Trophoblast cell (in vitro differentiated cells and primary cell): ENCODE measurements at regions not wholly inside any gene's neighbourhood (a gene's known extent, or its start where the extent isn't known, plus 50 kb on each side); places are given as distances from the start of the nearest gene placed in this dataset.
A peak's percentile ranks its signal among the peaks of the same experiment; 100 is the strongest.

Source experiments
- DNase-seq, 2 donors: peaks; one replicate each; pipeline ENCODE4 v3.0.0-alpha.2; 2016
- H2AFZ ChIP-seq: 2 replicates; pipeline ENCODE4 v1.6.1; 2013; ENCODE audit warnings: low read length, moderate library complexity, mild to moderate bottlenecking; ENCODE audit not compliant: insufficient read depth, poor library complexity
- H2AK5ac ChIP-seq: 2 replicates; pipeline ENCODE4 v1.6.1; 2013; ENCODE audit warnings: mild to moderate bottlenecking, low read length
- H2BK120ac ChIP-seq: 2 replicates; pipeline ENCODE4 v1.6.1; 2013; ENCODE audit warnings: low read length, mild to moderate bottlenecking, moderate library complexity; ENCODE audit not compliant: insufficient read depth, poor library complexity
- H2BK12ac ChIP-seq: 2 replicates; pipeline ENCODE4 v1.6.1; 2013; ENCODE audit warnings: mild to moderate bottlenecking, low read length, moderate library complexity
- H2BK5ac ChIP-seq: 2 replicates; pipeline ENCODE4 v1.6.1; 2013; ENCODE audit warnings: low read length, low read depth, moderate library complexity, mild to moderate bottlenecking; ENCODE audit not compliant: poor library complexity
- H3K14ac ChIP-seq: 2 replicates; pipeline ENCODE4 v1.6.1; 2013; ENCODE audit warnings: mild to moderate bottlenecking, low read length
- H3K18ac ChIP-seq: 2 replicates; pipeline ENCODE4 v1.6.1; 2013; ENCODE audit warnings: mild to moderate bottlenecking, low read length
- H3K23ac ChIP-seq: 2 replicates; pipeline ENCODE4 v1.6.1; 2013; ENCODE audit warnings: low read length
- H3K27ac ChIP-seq: 2 replicates; pipeline ENCODE4 v1.5.1; 2013; ENCODE audit warnings: low read depth, mild to moderate bottlenecking, inconsistent platforms, low read length, moderate library complexity
- H3K27me3 ChIP-seq: 2 replicates; pipeline ENCODE4 v1.6.1; 2013; ENCODE audit warnings: inconsistent platforms, mild to moderate bottlenecking, low read length, moderate library complexity; ENCODE audit not compliant: insufficient read depth
- H3K36me3 ChIP-seq, 2 experiments: 1 replicate in 1 of 2; 2 replicates in 1 of 2; pipeline ENCODE4 v1.6.1; 2013; ENCODE audit warnings: low read length in 2 of 2, mild to moderate bottlenecking in 2 of 2, moderate library complexity in 1 of 2; ENCODE audit not compliant: insufficient read depth in 2 of 2, control insufficient read depth in 1 of 2
- H3K4ac ChIP-seq: 2 replicates; pipeline ENCODE4 v1.6.1; 2013; ENCODE audit warnings: low read depth, mild to moderate bottlenecking, low read length, moderate library complexity
- H3K4me1 ChIP-seq, 2 experiments: 1 replicate in 1 of 2; 2 replicates in 1 of 2; pipeline ENCODE4 v1.6.1; 2013; ENCODE audit warnings: low read length in 2 of 2, mild to moderate bottlenecking in 2 of 2, moderate library complexity in 1 of 2; ENCODE audit not compliant: insufficient read depth in 2 of 2, control insufficient read depth in 1 of 2
- H3K4me2 ChIP-seq: 2 replicates; pipeline ENCODE4 v1.6.1; 2013; ENCODE audit warnings: inconsistent platforms, mild to moderate bottlenecking, low read length, moderate library complexity
- H3K4me3 ChIP-seq: 2 replicates; pipeline ENCODE4 v1.5.1; 2013; ENCODE audit warnings: mild to moderate bottlenecking, low read depth, low read length, inconsistent platforms
- H3K79me1 ChIP-seq: one replicate; pipeline ENCODE4 v1.6.1; 2013; ENCODE audit warnings: low read length
- H3K79me2 ChIP-seq: 2 replicates; pipeline ENCODE4 v1.6.1; 2013; ENCODE audit warnings: low read length, mild to moderate bottlenecking; ENCODE audit not compliant: control insufficient read depth, insufficient read depth, poor library complexity
- H3K9ac ChIP-seq: 2 replicates; pipeline ENCODE4 v1.6.1; 2013; ENCODE audit warnings: mild to moderate bottlenecking, low read length
- H3K9me3 ChIP-seq: 2 replicates; pipeline ENCODE4 v1.6.1; 2013; ENCODE audit warnings: low read depth, mild to moderate bottlenecking, control low read depth, inconsistent platforms, low read length; ENCODE audit not compliant: insufficient read depth
- H4K12ac ChIP-seq: 2 replicates; pipeline ENCODE4 v1.6.1; 2013; ENCODE audit warnings: low read depth, mild to moderate bottlenecking, low read length, moderate library complexity
- H4K8ac ChIP-seq: 2 replicates; pipeline ENCODE4 v1.6.1; 2013; ENCODE audit warnings: low read depth, mild to moderate bottlenecking, low read length, moderate library complexity
- H4K91ac ChIP-seq: one replicate; pipeline ENCODE4 v1.6.1; 2013; ENCODE audit warnings: low read depth, mild to moderate bottlenecking, low read length, moderate library complexity
- WGBS: extraction: QIAGEN DNeasy Blood & Tissue Kit; methylation state at CpG from one replicate; pipeline ENCODE4 v1.1.7; 2013; ENCODE audit warnings: missing lambda C conversion rate; ENCODE audit not compliant: insufficient read length, insufficient coverage; ENCODE audit errors: extremely low coverage; 5-methylcytosine and 5-hydroxymethylcytosine counted together

DNA sequence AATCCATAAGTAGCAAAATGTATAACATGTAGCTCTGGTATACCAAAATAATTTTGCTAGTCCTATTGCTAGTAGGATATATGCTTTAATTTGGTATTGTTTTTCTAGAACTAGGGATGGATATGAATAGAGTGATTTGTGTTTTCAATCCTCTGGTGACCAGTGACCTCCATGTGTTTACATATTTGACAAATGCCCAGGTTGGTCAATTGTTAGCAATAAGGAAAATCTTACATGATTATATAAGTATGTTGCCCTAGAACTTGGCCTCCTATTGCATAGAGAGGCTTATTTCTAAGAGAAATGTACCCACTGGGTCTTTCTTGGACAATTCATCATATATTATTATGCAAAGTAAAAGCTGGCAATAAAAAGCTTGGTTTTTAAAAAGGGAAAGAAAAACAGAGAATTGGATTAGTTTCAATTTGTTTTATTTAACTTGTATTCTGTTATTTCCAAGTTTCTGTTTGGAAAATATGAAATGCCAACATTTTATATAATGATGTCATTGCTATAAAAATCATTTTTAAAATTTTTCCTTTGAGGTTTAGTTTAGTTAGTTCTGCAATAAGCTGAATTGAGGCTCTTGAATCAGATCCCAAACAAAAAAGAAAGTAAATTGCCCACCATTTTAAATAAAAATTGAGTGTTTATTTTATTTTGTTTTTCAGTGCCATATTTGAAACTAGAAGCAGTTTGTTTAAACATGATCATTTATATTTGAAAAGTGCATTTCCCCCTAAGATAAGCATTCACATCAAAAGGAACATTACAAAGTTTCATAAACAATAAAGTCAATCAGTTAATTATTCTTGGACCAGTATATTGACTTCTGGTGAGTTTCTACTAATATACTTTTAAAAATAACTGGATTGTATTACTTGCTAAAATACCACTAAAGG lies 210.9 kb downstream of the ZC3H11B start:
- Histone ChIP-seq H3K27me3 (no peaks in the 10 kb centered on the region), H3K4ac (no peak overlapping the region), H3K9ac (no peak overlapping the region), H4K91ac (no peak overlapping the region), H3K9me3 (peaks cover 2% of the 10 kb centered on the region), H3K79me1 (no peaks in the 10 kb centered on the region), H3K4me3 (no peak overlapping the region), H3K4me1 (no peaks in the 10 kb centered on the region), H2AFZ (no peak overlapping the region), H2BK5ac (no peak overlapping the region), H4K8ac (no peak overlapping the region), H2AK5ac (no peak overlapping the region), H4K12ac (no peak overlapping the region), H3K27ac (no peak overlapping the region), H3K79me2 (no peaks in the 10 kb centered on the region), H3K14ac (no peak overlapping the region), H3K4me2 (no peak overlapping the region), H3K23ac (no peak overlapping the region), H2BK12ac (no peak overlapping the region), H3K18ac (no peak overlapping the region), H3K36me3 (no peaks in the 10 kb centered on the region), H2BK120ac (no peak overlapping the region)
- DNase-seq, result no peak

DNA sequence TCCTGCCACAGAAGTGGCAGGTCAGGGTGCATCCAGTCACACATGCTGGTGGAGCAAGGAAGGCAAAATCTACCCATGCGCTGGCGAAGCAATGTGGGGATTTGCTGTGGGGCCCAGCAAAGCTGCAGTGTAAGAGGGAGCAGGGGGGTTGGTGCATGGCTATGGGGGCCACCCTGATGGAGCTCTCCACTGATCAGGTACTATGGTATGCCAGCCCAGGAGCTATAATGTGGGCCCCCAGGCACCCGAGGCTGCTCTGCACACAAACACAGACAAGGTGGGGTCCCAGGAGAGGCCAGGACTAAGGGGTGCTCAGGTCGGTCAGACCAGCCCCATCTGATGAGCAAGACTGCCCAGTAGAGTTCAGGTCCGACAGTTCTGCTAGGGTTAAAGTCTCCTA lies 213.5 kb downstream of the ZC3H11B start:
- Histone ChIP-seq H2AFZ (no peak overlapping the region), H3K18ac (no peak overlapping the region), H2BK5ac (no peak overlapping the region), H3K14ac (no peak overlapping the region), H4K8ac (no peak overlapping the region), H4K12ac (no peak overlapping the region), H3K4me1 (no peaks in the 10 kb centered on the region), H3K79me2 (no peaks in the 10 kb centered on the region), H3K9me3 (peaks cover 2% of the 10 kb centered on the region), H3K23ac (no peak overlapping the region), H3K27me3 (no peaks in the 10 kb centered on the region), H3K4ac (no peak overlapping the region), H3K9ac (no peak overlapping the region), H2BK12ac (no peak overlapping the region), H2BK120ac (no peak overlapping the region), H3K4me2 (no peak overlapping the region), H3K4me3 (peak overlapping the region; percentile 41), H2AK5ac (no peak overlapping the region), H4K91ac (no peak overlapping the region), H3K27ac (no peak overlapping the region), H3K36me3 (no peaks in the 10 kb centered on the region), H3K79me1 (no peaks in the 10 kb centered on the region)
- no peak for DNase-seq
- WGBS, result no CpG with 5 or more reads among the region's 5 CpGs

DNA sequence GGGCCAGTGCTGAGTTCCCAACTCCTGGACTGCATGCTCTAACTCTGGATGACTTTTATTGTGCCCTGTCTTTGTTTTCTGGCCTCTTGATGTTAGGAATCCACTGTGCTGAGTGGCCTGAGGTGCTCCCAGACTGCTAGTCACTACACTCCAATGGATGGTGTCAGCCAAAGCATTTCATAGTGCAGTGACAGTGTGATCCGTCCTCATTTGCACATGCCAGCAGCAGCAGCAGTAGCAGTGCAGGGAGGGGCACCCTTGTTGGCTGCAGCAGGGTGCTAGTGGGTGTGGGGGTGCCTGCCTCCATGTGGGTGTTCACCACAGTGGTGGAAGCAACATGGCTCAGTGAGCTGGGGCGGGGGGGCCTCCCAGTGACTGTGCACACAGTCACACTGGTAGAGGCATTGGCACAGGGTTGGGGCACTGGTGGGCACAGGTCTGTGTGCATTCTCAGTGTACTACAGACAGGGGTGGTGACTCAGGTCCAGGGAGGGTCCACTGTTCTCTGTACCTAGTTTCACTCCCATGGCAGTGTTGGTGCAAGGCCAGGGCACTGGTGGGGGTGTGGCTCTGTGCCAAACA lies 214.0 kb downstream of the ZC3H11B start:
- H4K8ac ChIP-seq, result no peak overlapping the region
- H3K18ac ChIP-seq, result no peak overlapping the region
- H3K79me1 ChIP-seq, result no peaks in the 10 kb centered on the region
- no peak overlapping the region for H4K91ac ChIP-seq
- WGBS, result no CpG with 5 or more reads among the region's 2 CpGs
- no peaks in the 10 kb centered on the region for H3K36me3 ChIP-seq
- H3K9me3 ChIP-seq, result peaks cover 2% of the 10 kb centered on the region
- no peaks in the 10 kb centered on the region for H3K79me2 ChIP-seq
- no peak overlapping the region for H3K27ac ChIP-seq
- no peak overlapping the region for H3K4me2 ChIP-seq
- no peaks in the 10 kb centered on the region for H3K27me3 ChIP-seq
- DNase-seq, result no peak
- H3K4me1 ChIP-seq, result no peaks in the 10 kb centered on the region
- no peak overlapping the region for H4K12ac ChIP-seq
- no peak overlapping the region for H2AK5ac ChIP-seq
- no peak overlapping the region for H3K23ac ChIP-seq
- no peak overlapping the region for H2BK12ac ChIP-seq
- H3K4ac ChIP-seq, result no peak overlapping the region
- H2AFZ ChIP-seq, result no peak overlapping the region
- no peak overlapping the region for H2BK5ac ChIP-seq
- no peak overlapping the region for H3K4me3 ChIP-seq
- H3K9ac ChIP-seq, result no peak overlapping the region
- H3K14ac ChIP-seq, result no peak overlapping the region
- no peak overlapping the region for H2BK120ac ChIP-seq

DNA sequence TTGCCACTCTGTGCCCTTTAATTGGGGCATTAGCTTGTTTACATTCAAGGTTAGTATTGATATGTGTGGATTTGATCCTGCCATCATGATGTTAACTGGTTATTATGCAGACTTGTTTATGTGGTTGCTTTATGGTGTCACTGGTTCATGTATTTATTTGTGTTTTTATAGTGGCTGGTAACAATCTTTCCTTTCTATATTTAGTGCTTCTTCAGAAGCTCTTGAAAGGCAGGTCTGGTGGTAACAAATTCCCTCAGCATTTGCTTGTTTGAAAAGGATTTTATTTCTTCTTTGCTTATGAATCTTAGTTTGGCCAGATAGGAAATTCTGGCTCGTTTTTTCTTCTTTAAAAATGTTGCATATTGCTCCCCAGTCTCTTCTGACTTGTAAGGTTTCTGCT lies 215.4 kb downstream of the ZC3H11B start:
- H3K79me1 ChIP-seq, result no peaks in the 10 kb centered on the region
- WGBS, result no CpG with 5 or more reads among the region's 1 CpG
- H4K91ac ChIP-seq, result no peak overlapping the region
- no peak overlapping the region for H3K4me2 ChIP-seq
- H3K4ac ChIP-seq, result no peak overlapping the region
- H3K9me3 ChIP-seq, result peaks cover 2% of the 10 kb centered on the region
- H3K4me1 ChIP-seq, result no peaks in the 10 kb centered on the region
- H3K79me2 ChIP-seq, result no peaks in the 10 kb centered on the region
- no peak overlapping the region for H2BK120ac ChIP-seq
- no peak overlapping the region for H3K23ac ChIP-seq
- no peaks in the 10 kb centered on the region for H3K27me3 ChIP-seq
- no peak overlapping the region for H2BK5ac ChIP-seq
- H2AK5ac ChIP-seq, result no peak overlapping the region
- H3K4me3 ChIP-seq, result no peak overlapping the region
- H3K14ac ChIP-seq, result no peak overlapping the region
- no peak overlapping the region for H2BK12ac ChIP-seq
- no peaks in the 10 kb centered on the region for H3K36me3 ChIP-seq
- H4K8ac ChIP-seq, result no peak overlapping the region
- H3K9ac ChIP-seq, result no peak overlapping the region
- no peak overlapping the region for H3K27ac ChIP-seq
- H2AFZ ChIP-seq, result no peak overlapping the region
- no peak overlapping the region for H4K12ac ChIP-seq
- no peak overlapping the region for H3K18ac ChIP-seq
- no peak for DNase-seq
